ENCODE measurements at regions not wholly inside any gene's neighbourhood (a gene's known extent, or its start where the extent isn't known, plus 50 kb on each side); places are given as distances from the start of the nearest gene placed in this dataset.

GRCh38 chr4:100970414-100970813 is 376.9 kb downstream of the PPP3CA start:
- DNase-seq (ENCODE audit: low read depth), result no peak

GRCh38 chr4:100969925-100970324 is 377.4 kb downstream of the PPP3CA start:
- DNase-seq (ENCODE audit: low read depth), result no peak

- no peak for DNase-seq (ENCODE audit: low read depth)
These were observed 379.3 kb downstream of the PPP3CA start for GRCh38 chr4:100968046-100968445.

- DNase-seq (ENCODE audit: low read depth), result no peak
These were observed 383.7 kb downstream of the PPP3CA start for GRCh38 chr4:100963627-100964026.

- DNase-seq (ENCODE audit: low read depth), result no peak
These were observed 384.6 kb downstream of the PPP3CA start for GRCh38 chr4:100962698-100963097.

GRCh38 chr4:100960232-100960631 is 387.1 kb downstream of the PPP3CA start:
- no peak for DNase-seq (ENCODE audit: low read depth)

- no peak for DNase-seq (ENCODE audit: low read depth)
These were observed 393.3 kb downstream of the PPP3CA start for GRCh38 chr4:100954046-100954445.

GRCh38 chr4:100953616-100954015 is 393.7 kb downstream of the PPP3CA start:
- no peak for DNase-seq (ENCODE audit: low read depth)

GRCh38 chr4:100952590-100952989 is 394.7 kb downstream of the PPP3CA start:
- no peak for DNase-seq (ENCODE audit: low read depth)

GRCh38 chr4:100949350-100949935 is 397.9 kb downstream of the PPP3CA start:
- peak; percentile 29 for DNase-seq (ENCODE audit: low read depth)

GRCh38 chr4:100948911-100949310 is 398.4 kb downstream of the PPP3CA start:
- DNase-seq (ENCODE audit: low read depth), result peak; percentile 2

- no peak for DNase-seq (ENCODE audit: low read depth)
These were observed 401.5 kb downstream of the PPP3CA start for GRCh38 chr4:100945789-100946188.

- no peak for DNase-seq (ENCODE audit: low read depth)
These were observed 408.6 kb downstream of the PPP3CA start for GRCh38 chr4:100938698-100939097.

- no peak for DNase-seq (ENCODE audit: low read depth)
These were observed 410.5 kb downstream of the PPP3CA start for GRCh38 chr4:100936661-100937375.

- no peak for DNase-seq (ENCODE audit: low read depth)
These were observed 412.2 kb downstream of the PPP3CA start for GRCh38 chr4:100935090-100935489.

- peak; percentile 14 for DNase-seq (ENCODE audit: low read depth)
These were observed 413.7 kb downstream of the PPP3CA start for GRCh38 chr4:100933628-100934027.

- DNase-seq (ENCODE audit: low read depth), result no peak
These were observed 411.9 kb upstream of the EMCN start for GRCh38 chr4:100929758-100930157.

GRCh38 chr4:100929135-100929534 is 411.3 kb upstream of the EMCN start:
- no peak for DNase-seq (ENCODE audit: low read depth)

GRCh38 chr4:100926039-100926717 is 408.4 kb upstream of the EMCN start:
- no peak for DNase-seq (ENCODE audit: low read depth)

GRCh38 chr4:100913685-100914084 is 395.9 kb upstream of the EMCN start:
- no peak for DNase-seq (ENCODE audit: low read depth)

- no peak for DNase-seq (ENCODE audit: low read depth)
These were observed 390.7 kb upstream of the EMCN start for GRCh38 chr4:100908540-100908939.

GRCh38 chr4:100907465-100908454 is 389.9 kb upstream of the EMCN start:
- no peak for DNase-seq (ENCODE audit: low read depth)
